Heart left ventricle (tissue), 16 donors: ENCODE measurements at regions not wholly inside any gene's neighbourhood (a gene's known extent, or its start where the extent isn't known, plus 50 kb on each side); places are given as distances from the start of the nearest gene placed in this dataset.

Experiments used
- ATAC-seq, 4 donors: fragments of 200-7000 bp; cut with Tn5 transposase; one replicate each; pipeline ENCODE4 v1.9.1; 2020 to 2022; ENCODE audit warnings: moderate library complexity in 4 of 4, mild to moderate bottlenecking in 3 of 4, moderate number of reproducible peaks in 1 of 4
- DNase-seq, 5 donors: peaks; one replicate each; pipeline ENCODE4 v3.0.0-alpha.2; 2020
- H3K27ac ChIP-seq, 12 donors: fragments of 200-600 bp; sonication (generic) in 4 of 12; one replicate each; pipeline versions ENCODE4 v1.5.0 to v1.8.0; 2016 to 2022; ENCODE audit warnings: mild to moderate bottlenecking in 2 of 12
- H3K27me3 ChIP-seq, 9 donors: fragments of 200-600 bp; sonication (generic) in 2 of 9; one replicate each; pipeline versions ENCODE4 v1.5.1 to v1.8.0; 2016 to 2022; ENCODE audit warnings: mild to moderate bottlenecking in 3 of 9
- H3K36me3 ChIP-seq, 9 donors: fragments of 200-600 bp; sonication (generic) in 2 of 9; one replicate each; pipeline versions ENCODE4 v1.5.0 to v1.8.0; 2018 to 2022; ENCODE audit warnings: mild to moderate bottlenecking in 2 of 9
- H3K4me1 ChIP-seq, 12 donors: fragments of 200-600 bp; sonication (generic) in 4 of 12; one replicate each; pipeline versions ENCODE4 v1.5.0 to v1.8.0; 2016 to 2022; ENCODE audit warnings: mild to moderate bottlenecking in 3 of 12
- H3K4me3 ChIP-seq, 12 donors: fragments of 200-600 bp; sonication (generic) in 4 of 12; one replicate each; pipeline versions ENCODE4 v1.5.0 to v1.8.0; 2017 to 2022; ENCODE audit warnings: mild to moderate bottlenecking in 9 of 12, moderate library complexity in 4 of 12
- H3K9me3 ChIP-seq, 12 donors: fragments of 200-600 bp; sonication (generic) in 4 of 12; one replicate each; pipeline versions ENCODE4 v1.5.0 to v1.8.0; 2016 to 2022; ENCODE audit warnings: mild to moderate bottlenecking in 1 of 12
- CTCF ChIP-seq, 12 donors: fragments of 200-600 bp; sonication (generic) in 4 of 12; IDR thresholded peaks; one replicate each; pipeline versions ENCODE4 v1.5.0 to v1.8.0; 2018 to 2022; ENCODE audit warnings: antibody characterized with exemption in 12 of 12, mild to moderate bottlenecking in 5 of 12
- POLR2A ChIP-seq, 2 donors: fragments of 450-650 bp; IDR thresholded peaks; one replicate each; pipeline ENCODE4 v1.6.1; 2017; ENCODE audit warnings: antibody characterized with exemption in 2 of 2, mild to moderate bottlenecking in 2 of 2, moderate library complexity in 2 of 2
- WGBS, 4 donors: extraction: QIAGEN DNeasy Blood & Tissue Kit in 2 of 4; methylation state at CpG; one replicate each; pipeline versions ENCODE4 v1.1.5 to v1.1.7; 2013 to 2018; 5-methylcytosine and 5-hydroxymethylcytosine counted together
- intact Hi-C, 10 donors: fragments of 100-400 bp; cut with DNase I; formaldehyde crosslinking; loops; one replicate each; pipeline versions ENCODE4 v1.11.1 to v1.14.2; 2022
- donor health status: ischemic (EF 13 %, LVEDD 7.1; RV severe dilation, severe dysfunction).
- donor health status: healthy with polysubstance abuse.
- donor health status: DM: no; HTN: yes; CAD: no.
- donor health status: DM: no; HTN: no; CAD: no.
- donor health status: ischemic (EF 25% LVEDD 6.9; RV normal size, moderate dysfunction).
- donor health status: ischemic (EF 25% LVEDD 5.7; RV mildly dilated, moderate dysfunction).
- donor health status: healthy.
- donor health status: DM: yes; HTN: yes; CAD: no.
- donor health status: ischemic (EF 35%, LVEDD 5.7; RV mildly dilated, moderate dysfunction).
- donor health status: nonischemic (EF 11% LVEDD 7.7; RV severe dilation, severe dysfunction).
- donor health status: DM: yes; HTN: yes; CAD: no.
- donor health status: PGD.
- donor health status: ischemic (EF 29% LVEDD 5.4; RV normal size, mild dysfunction).
- donor health status: nonischemic (EF 23%, LVEDD 6.1; RV moderate dilation, normal function).

GRCh38 chrX:39730662-39731329 lies 367.0 kb downstream of the BCOR start:
- intact Hi-C loops = loop anchor here (5.0 to 10.0 kb wide), 11 partner anchors 74 to 537 kb away; partner anchors contain the start of gene BCOR (in 2 of the 10)
- H3K36me3 ChIP-seq = no peaks in the 10 kb centered on the region
- TF ChIP-seq POLR2A (IDR thresholded peaks at IDR 0.05) (no peak), CTCF (IDR thresholded peaks at IDR 0.05) (peak; percentile 36 to 71 (median 58))

DNA sequence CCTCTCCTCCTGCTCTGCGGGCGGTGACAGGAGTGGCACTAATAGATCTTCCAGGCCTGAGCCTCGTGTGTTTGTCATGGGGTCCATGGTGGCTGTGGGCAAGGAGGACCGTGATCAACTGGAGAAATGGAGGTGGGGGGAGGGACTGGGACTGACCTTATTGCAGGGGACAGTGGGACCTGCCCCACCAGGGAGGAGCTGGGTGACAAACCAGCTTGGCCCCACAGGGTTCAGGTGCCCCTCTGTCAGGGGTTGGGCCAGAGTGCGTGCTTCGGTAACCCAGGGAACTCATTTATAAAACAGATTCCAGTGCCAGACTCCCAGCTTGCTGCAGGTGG lies 366.5 kb downstream of the BCOR start:
- H3K27ac ChIP-seq = peak overlapping the region in 5 of 12 donors; percentile 34 to 48 (median 38)
- no peak for TF ChIP-seq CTCF (IDR thresholded peaks at IDR 0.05)
- DNase-seq (no peak), ATAC-seq (no peak)
- peaks cover 0 to 8% (median 0%) of the 10 kb centered on the region in 12 donors for H3K9me3 ChIP-seq
- intact Hi-C loops = loop anchor here (5.0 to 10.0 kb wide), 11 partner anchors 74 to 536 kb away; partner anchors contain the start of gene BCOR (in 2 of the 10)
- no peak overlapping the region for H3K4me3 ChIP-seq
- no peaks in the 10 kb centered on the region for H3K36me3 ChIP-seq
- WGBS, 4 donors = 49 to 73% (median 62%) methylated on average over 6 of the region's 6 CpGs
- H3K27me3 ChIP-seq = peaks cover 0 to 31% (median 0%) of the 10 kb centered on the region in 9 donors
- H3K4me1 ChIP-seq = peaks cover 0 to 32% (median 13%) of the 10 kb centered on the region in 12 donors

More at GRCh38 chrX:39730662-39731329, 367.0 kb downstream of the BCOR start:
- DNase-seq (peak; percentile 64 to 78 (median 77)), ATAC-seq (peak; percentile 69 to 90 (median 82))
- Histone ChIP-seq H3K4me1 (peaks cover 0 to 28% (median 10%) of the 10 kb centered on the region in 12 donors), H3K27me3 (peaks cover 0 to 36% (median 0%) of the 10 kb centered on the region in 9 donors), H3K27ac (peak overlapping the region in 5 of 12 donors; percentile 34 to 48 (median 38)), H3K4me3 (no peak overlapping the region), H3K9me3 (peaks cover 0 to 8% (median 0%) of the 10 kb centered on the region in 12 donors)
- 9 to 31% (median 18%) methylated on average over 19 of the region's 19 CpGs for WGBS, 4 donors

GRCh38 chrX:39731735-39732134 lies 366.0 kb downstream of the BCOR start:
- Histone ChIP-seq H3K4me3 (no peak overlapping the region), H3K4me1 (peaks cover 0 to 36% (median 16%) of the 10 kb centered on the region in 12 donors), H3K9me3 (peaks cover 0 to 8% (median 0%) of the 10 kb centered on the region in 12 donors), H3K27me3 (peaks cover 0 to 28% (median 0%) of the 10 kb centered on the region in 9 donors), H3K27ac (peak overlapping the region in 2 of 12 donors; percentile 34 to 38), H3K36me3 (no peaks in the 10 kb centered on the region)
- DNase-seq = peak in 2 of 5 donors; percentile 28 to 57
- intact Hi-C loops = loop anchor here (5.0 to 10.0 kb wide), 11 partner anchors 73 to 536 kb away; partner anchors contain the start of gene BCOR (in 2 of the 10)
- no peak for TF ChIP-seq POLR2A (IDR thresholded peaks at IDR 0.05)
- no peak for TF ChIP-seq CTCF (IDR thresholded peaks at IDR 0.05)
- WGBS, 4 donors = 61 to 77% (median 69%) methylated on average over 4 of the region's 4 CpGs
- no peak for ATAC-seq

- intact Hi-C loops = loop anchor here (5.0 to 10.0 kb wide), 11 partner anchors 71 to 534 kb away; partner anchors contain the start of gene BCOR (in 2 of the 10)
- no peaks in the 10 kb centered on the region for H3K36me3 ChIP-seq
- no peak for DNase-seq
- TF ChIP-seq CTCF (IDR thresholded peaks at IDR 0.05) (no peak), POLR2A (IDR thresholded peaks at IDR 0.05) (no peak)
- H3K4me1 ChIP-seq = peaks cover 0 to 33% (median 14%) of the 10 kb centered on the region in 12 donors
- 57 to 93% (median 84%) methylated on average over 1 of the region's 1 CpG for WGBS, 4 donors
- peaks cover 0 to 4% (median 0%) of the 10 kb centered on the region in 12 donors for H3K9me3 ChIP-seq
- H3K27ac ChIP-seq = no peak overlapping the region
- H3K4me3 ChIP-seq = no peak overlapping the region
- no peak for ATAC-seq
- H3K27me3 ChIP-seq = peaks cover 0 to 23% (median 0%) of the 10 kb centered on the region in 9 donors
Measured at GRCh38 chrX:39733745-39734144, 364.0 kb downstream of the BCOR start.
